ENCODE measurements at regions not wholly inside any gene's neighbourhood (a gene's known extent, or its start where the extent isn't known, plus 50 kb on each side); places are given as distances from the start of the nearest gene placed in this dataset.

GRCh38 chr3:73718326-73719110, 93.8 kb upstream of the PDZRN3 start:
- Histone ChIP-seq H3K4me3 (ENCODE audit: control insufficient read depth in 1 of 2, extremely low read depth in 1 of 2, low read length in 1 of 2) (no peak overlapping the region), H3K27ac (ENCODE audit: low read length) (no peak overlapping the region), H3K9me3 (no peaks in the 10 kb centered on the region), H3K27me3 (replicated peaks in 1 of 2; ENCODE audit: control insufficient read depth in 2 of 2, extremely low read depth in 1 of 2, insufficient read depth in 2 of 2, low read length in 1 of 2) (no peaks in the 10 kb centered on the region), H3K36me3 (ENCODE audit: control insufficient read depth in 2 of 2, extremely low read depth in 1 of 2, insufficient read depth in 1 of 2, low read length in 1 of 2) (no peaks in the 10 kb centered on the region), H3K4me1 (ENCODE audit: control insufficient read depth in 1 of 2, extremely low read depth in 1 of 2, insufficient read depth in 2 of 2, low read length in 2 of 2) (no peaks in the 10 kb centered on the region)
- Mint-ChIP-seq H3K4me1 (no peaks in the 10 kb centered on the region), H3K27me3 (no peaks in the 10 kb centered on the region), H3K27ac (no peak overlapping the region), H3K4me3 (no peak overlapping the region), H3K9me3 (peaks cover 9 to 17% (median 14%) of the 10 kb centered on the region in 3 donors), H3K36me3 (no peaks in the 10 kb centered on the region)
- WGBS (ENCODE audit: insufficient coverage), result no CpG with 5 or more reads among the region's 5 CpGs
- CTCF ChIA-PET, result no interaction called here
- no peak for DNase-seq
- ATAC-seq (replicated peaks in 1 of 4), result no peak
- POLR2A ChIA-PET, result no interaction called here

GRCh38 chr3:73716418-73716817, 91.7 kb upstream of the PDZRN3 start:
- Mint-ChIP-seq H3K27ac (no peak overlapping the region), H3K4me1 (no peaks in the 10 kb centered on the region), H3K36me3 (no peaks in the 10 kb centered on the region), H3K9me3 (peaks cover 10 to 18% (median 16%) of the 10 kb centered on the region in 3 donors), H3K4me3 (no peak overlapping the region), H3K27me3 (no peaks in the 10 kb centered on the region)
- POLR2A ChIA-PET, result no interaction called here
- no peak for DNase-seq
- no peaks in the 10 kb centered on the region for H3K36me3 ChIP-seq (ENCODE audit: control insufficient read depth in 2 of 2, extremely low read depth in 1 of 2, insufficient read depth in 1 of 2, low read length in 1 of 2)
- 75% methylated on average over 1 of the region's 3 CpGs for WGBS (ENCODE audit: insufficient coverage)
- ATAC-seq (replicated peaks in 1 of 4), result no peak
- CTCF ChIA-PET, result no interaction called here
- no peak overlapping the region for H3K27ac ChIP-seq (ENCODE audit: low read length)
- H3K27me3 ChIP-seq (replicated peaks in 1 of 2; ENCODE audit: control insufficient read depth in 2 of 2, extremely low read depth in 1 of 2, insufficient read depth in 2 of 2, low read length in 1 of 2), result no peaks in the 10 kb centered on the region
- no peaks in the 10 kb centered on the region for H3K4me1 ChIP-seq (ENCODE audit: control insufficient read depth in 1 of 2, extremely low read depth in 1 of 2, insufficient read depth in 2 of 2, low read length in 2 of 2)
- H3K9me3 ChIP-seq, result no peaks in the 10 kb centered on the region
- no peak overlapping the region for H3K4me3 ChIP-seq (ENCODE audit: control insufficient read depth in 1 of 2, extremely low read depth in 1 of 2, low read length in 1 of 2)

GRCh38 chr3:73710340-73710739, 85.6 kb upstream of the PDZRN3 start:
- H3K4me1 Mint-ChIP-seq, result no peaks in the 10 kb centered on the region
- H3K4me3 Mint-ChIP-seq, result no peak overlapping the region
- H3K9me3 Mint-ChIP-seq, result peaks cover 14 to 18% (median 14%) of the 10 kb centered on the region in 3 donors
- Histone ChIP-seq H3K9me3 (no peaks in the 10 kb centered on the region), H3K4me3 (ENCODE audit: control insufficient read depth in 1 of 2, extremely low read depth in 1 of 2, low read length in 1 of 2) (no peak overlapping the region), H3K27ac (ENCODE audit: low read length) (no peak overlapping the region), H3K27me3 (replicated peaks in 1 of 2; ENCODE audit: control insufficient read depth in 2 of 2, extremely low read depth in 1 of 2, insufficient read depth in 2 of 2, low read length in 1 of 2) (no peaks in the 10 kb centered on the region), H3K4me1 (ENCODE audit: control insufficient read depth in 1 of 2, extremely low read depth in 1 of 2, insufficient read depth in 2 of 2, low read length in 2 of 2) (no peaks in the 10 kb centered on the region), H3K36me3 (ENCODE audit: control insufficient read depth in 2 of 2, extremely low read depth in 1 of 2, insufficient read depth in 1 of 2, low read length in 1 of 2) (no peaks in the 10 kb centered on the region)
- ATAC-seq (replicated peaks in 1 of 4) (no peak), DNase-seq (no peak)
- CTCF ChIA-PET, result no interaction called here
- no CpG with 5 or more reads among the region's 1 CpG for WGBS (ENCODE audit: insufficient coverage)
- H3K36me3 Mint-ChIP-seq, result no peaks in the 10 kb centered on the region
- POLR2A ChIA-PET, result no interaction called here
- H3K27me3 Mint-ChIP-seq, result no peaks in the 10 kb centered on the region
- H3K27ac Mint-ChIP-seq, result no peak overlapping the region

- WGBS (ENCODE audit: insufficient coverage), result no CpG with 5 or more reads among the region's 1 CpG
- H3K9me3 ChIP-seq, result no peaks in the 10 kb centered on the region
- no peak for ATAC-seq (replicated peaks in 1 of 4)
- H3K4me3 ChIP-seq (ENCODE audit: control insufficient read depth in 1 of 2, extremely low read depth in 1 of 2, low read length in 1 of 2), result no peak overlapping the region
- Mint-ChIP-seq H3K27ac (no peak overlapping the region), H3K27me3 (no peaks in the 10 kb centered on the region), H3K4me1 (no peaks in the 10 kb centered on the region), H3K36me3 (no peaks in the 10 kb centered on the region), H3K4me3 (no peak overlapping the region), H3K9me3 (peaks cover 14 to 18% (median 14%) of the 10 kb centered on the region in 3 donors)
- no peak for DNase-seq
- POLR2A ChIA-PET, result interaction anchor here in 1 of 2 donors (0.6 kb wide), 2 partner anchors 52 to 779 kb away, joined by 3 read pairs; no protein-coding TSS in a partner anchor
- H3K4me1 ChIP-seq (ENCODE audit: control insufficient read depth in 1 of 2, extremely low read depth in 1 of 2, insufficient read depth in 2 of 2, low read length in 2 of 2), result no peaks in the 10 kb centered on the region
- H3K27me3 ChIP-seq (replicated peaks in 1 of 2; ENCODE audit: control insufficient read depth in 2 of 2, extremely low read depth in 1 of 2, insufficient read depth in 2 of 2, low read length in 1 of 2), result no peaks in the 10 kb centered on the region
- H3K27ac ChIP-seq (ENCODE audit: low read length), result no peak overlapping the region
- CTCF ChIA-PET, result no interaction called here
- no peaks in the 10 kb centered on the region for H3K36me3 ChIP-seq (ENCODE audit: control insufficient read depth in 2 of 2, extremely low read depth in 1 of 2, insufficient read depth in 1 of 2, low read length in 1 of 2)
Observed at GRCh38 chr3:73709712-73710111, 85.0 kb upstream of the PDZRN3 start.

GRCh38 chr3:73708956-73709355, 84.2 kb upstream of the PDZRN3 start:
- no peak overlapping the region for H3K4me3 Mint-ChIP-seq
- H3K9me3 ChIP-seq, result no peaks in the 10 kb centered on the region
- ChIA-PET CTCF (no interaction called here), POLR2A (no interaction called here)
- ATAC-seq (replicated peaks in 1 of 4) (no peak), DNase-seq (no peak)
- no peaks in the 10 kb centered on the region for H3K4me1 ChIP-seq (ENCODE audit: control insufficient read depth in 1 of 2, extremely low read depth in 1 of 2, insufficient read depth in 2 of 2, low read length in 2 of 2)
- H3K27ac ChIP-seq (ENCODE audit: low read length), result no peak overlapping the region
- no peaks in the 10 kb centered on the region for H3K36me3 ChIP-seq (ENCODE audit: control insufficient read depth in 2 of 2, extremely low read depth in 1 of 2, insufficient read depth in 1 of 2, low read length in 1 of 2)
- no peaks in the 10 kb centered on the region for H3K27me3 Mint-ChIP-seq
- H3K4me3 ChIP-seq (ENCODE audit: control insufficient read depth in 1 of 2, extremely low read depth in 1 of 2, low read length in 1 of 2), result no peak overlapping the region
- no peaks in the 10 kb centered on the region for H3K36me3 Mint-ChIP-seq
- no peak overlapping the region for H3K27ac Mint-ChIP-seq
- no peaks in the 10 kb centered on the region for H3K4me1 Mint-ChIP-seq
- WGBS (ENCODE audit: insufficient coverage), result no CpG with 5 or more reads among the region's 2 CpGs
- H3K9me3 Mint-ChIP-seq, result peaks cover 7 to 18% (median 12%) of the 10 kb centered on the region in 3 donors
- H3K27me3 ChIP-seq (replicated peaks in 1 of 2; ENCODE audit: control insufficient read depth in 2 of 2, extremely low read depth in 1 of 2, insufficient read depth in 2 of 2, low read length in 1 of 2), result no peaks in the 10 kb centered on the region

- H3K27ac Mint-ChIP-seq, result no peak overlapping the region
- H3K4me3 Mint-ChIP-seq, result no peak overlapping the region
- no peaks in the 10 kb centered on the region for H3K27me3 Mint-ChIP-seq
- 40% methylated on average over 1 of the region's 2 CpGs for WGBS (ENCODE audit: insufficient coverage)
- Histone ChIP-seq H3K27ac (ENCODE audit: low read length) (no peak overlapping the region), H3K4me3 (ENCODE audit: control insufficient read depth in 1 of 2, extremely low read depth in 1 of 2, low read length in 1 of 2) (no peak overlapping the region), H3K9me3 (no peaks in the 10 kb centered on the region), H3K27me3 (replicated peaks in 1 of 2; ENCODE audit: control insufficient read depth in 2 of 2, extremely low read depth in 1 of 2, insufficient read depth in 2 of 2, low read length in 1 of 2) (no peaks in the 10 kb centered on the region), H3K4me1 (ENCODE audit: control insufficient read depth in 1 of 2, extremely low read depth in 1 of 2, insufficient read depth in 2 of 2, low read length in 2 of 2) (no peaks in the 10 kb centered on the region), H3K36me3 (ENCODE audit: control insufficient read depth in 2 of 2, extremely low read depth in 1 of 2, insufficient read depth in 1 of 2, low read length in 1 of 2) (no peaks in the 10 kb centered on the region)
- no peaks in the 10 kb centered on the region for H3K36me3 Mint-ChIP-seq
- no peaks in the 10 kb centered on the region for H3K4me1 Mint-ChIP-seq
- DNase-seq, result no peak
- peaks cover 3 to 14% (median 8%) of the 10 kb centered on the region in 3 donors for H3K9me3 Mint-ChIP-seq
- CTCF ChIA-PET, result no interaction called here
- POLR2A ChIA-PET, result no interaction called here
- no peak for ATAC-seq (replicated peaks in 1 of 4)
Observed at GRCh38 chr3:73707772-73708171, 83.0 kb upstream of the PDZRN3 start.

GRCh38 chr3:73706771-73707170, 82.0 kb upstream of the PDZRN3 start:
- DNase-seq (no peak), ATAC-seq (replicated peaks in 1 of 4) (no peak)
- POLR2A ChIA-PET, result no interaction called here
- Histone ChIP-seq H3K27me3 (replicated peaks in 1 of 2; ENCODE audit: control insufficient read depth in 2 of 2, extremely low read depth in 1 of 2, insufficient read depth in 2 of 2, low read length in 1 of 2) (no peaks in the 10 kb centered on the region), H3K9me3 (no peaks in the 10 kb centered on the region), H3K36me3 (ENCODE audit: control insufficient read depth in 2 of 2, extremely low read depth in 1 of 2, insufficient read depth in 1 of 2, low read length in 1 of 2) (no peaks in the 10 kb centered on the region), H3K4me1 (ENCODE audit: control insufficient read depth in 1 of 2, extremely low read depth in 1 of 2, insufficient read depth in 2 of 2, low read length in 2 of 2) (no peaks in the 10 kb centered on the region), H3K4me3 (ENCODE audit: control insufficient read depth in 1 of 2, extremely low read depth in 1 of 2, low read length in 1 of 2) (no peak overlapping the region), H3K27ac (ENCODE audit: low read length) (no peak overlapping the region)
- WGBS (ENCODE audit: insufficient coverage), result no CpG with 5 or more reads among the region's 1 CpG
- peaks cover 3 to 10% (median 8%) of the 10 kb centered on the region in 3 donors for H3K9me3 Mint-ChIP-seq
- H3K4me3 Mint-ChIP-seq, result no peak overlapping the region
- no peak overlapping the region for H3K27ac Mint-ChIP-seq
- H3K36me3 Mint-ChIP-seq, result no peaks in the 10 kb centered on the region
- no peaks in the 10 kb centered on the region for H3K4me1 Mint-ChIP-seq
- CTCF ChIA-PET, result no interaction called here
- no peaks in the 10 kb centered on the region for H3K27me3 Mint-ChIP-seq
